ENCODE measurements at regions not wholly inside any gene's neighbourhood (a gene's known extent, or its start where the extent isn't known, plus 50 kb on each side); places are given as distances from the start of the nearest gene placed in this dataset.

- no peak for ATAC-seq
- intact Hi-C loops (cut with DNase I), result no loop called here
- Histone ChIP-seq H3K4me3 (no peak overlapping the region), H3K27ac (no peak overlapping the region), H3K36me3 (no peaks in the 10 kb centered on the region), H3K27me3 (no peaks in the 10 kb centered on the region), H3K4me1 (no peaks in the 10 kb centered on the region), H3K9me3 (no peaks in the 10 kb centered on the region)
- WGBS (ENCODE audit: insufficient coverage, low coverage, low lambda C conversion rate, missing lambda C conversion rate), result 58% methylated on average over 3 of the region's 16 CpGs
- no peak for TF ChIP-seq POLR2A (IDR thresholded peaks at IDR 0.05)
- no peak for TF ChIP-seq CTCF (IDR thresholded peaks at IDR 0.05)
- DNase-seq, result no peak
These were observed 138.8 kb upstream of the GPC1 start for GRCh38 chr2:240296476-240297255.

GRCh38 chr2:240297256-240298116 lies 138.0 kb upstream of the GPC1 start:
- Histone ChIP-seq H3K36me3 (no peaks in the 10 kb centered on the region), H3K4me3 (no peak overlapping the region), H3K4me1 (no peaks in the 10 kb centered on the region), H3K9me3 (no peaks in the 10 kb centered on the region), H3K27me3 (no peaks in the 10 kb centered on the region), H3K27ac (no peak overlapping the region)
- intact Hi-C loops (cut with DNase I), result no loop called here
- no peak for ATAC-seq
- TF ChIP-seq POLR2A (IDR thresholded peaks at IDR 0.05), result no peak
- no peak for TF ChIP-seq CTCF (IDR thresholded peaks at IDR 0.05)
- DNase-seq, result no peak
- WGBS (ENCODE audit: insufficient coverage, low coverage, low lambda C conversion rate, missing lambda C conversion rate), result 70% methylated on average over 8 of the region's 16 CpGs

GRCh38 chr2:240298117-240298790 lies 137.2 kb upstream of the GPC1 start:
- Histone ChIP-seq H3K27me3 (no peaks in the 10 kb centered on the region), H3K36me3 (no peaks in the 10 kb centered on the region), H3K27ac (no peak overlapping the region), H3K4me3 (no peak overlapping the region), H3K9me3 (no peaks in the 10 kb centered on the region), H3K4me1 (no peaks in the 10 kb centered on the region)
- no peak for ATAC-seq
- DNase-seq, result no peak
- no peak for TF ChIP-seq CTCF (IDR thresholded peaks at IDR 0.05)
- TF ChIP-seq POLR2A (IDR thresholded peaks at IDR 0.05), result no peak
- intact Hi-C loops (cut with DNase I), result no loop called here
- 89% methylated on average over 8 of the region's 11 CpGs for WGBS (ENCODE audit: insufficient coverage, low coverage, low lambda C conversion rate, missing lambda C conversion rate)

GRCh38 chr2:240298803-240299709 lies 136.4 kb upstream of the GPC1 start:
- DNase-seq (no peak), ATAC-seq (peak in 2 of 4 donors; percentile 6 to 21)
- no peaks in the 10 kb centered on the region for H3K9me3 ChIP-seq
- no peaks in the 10 kb centered on the region for H3K4me1 ChIP-seq
- 80% methylated on average over 8 of the region's 18 CpGs for WGBS (ENCODE audit: insufficient coverage, low coverage, low lambda C conversion rate, missing lambda C conversion rate)
- TF ChIP-seq CTCF (IDR thresholded peaks at IDR 0.05), result no peak
- TF ChIP-seq POLR2A (IDR thresholded peaks at IDR 0.05), result no peak
- H3K27me3 ChIP-seq, result no peaks in the 10 kb centered on the region
- intact Hi-C loops (cut with DNase I), result no loop called here
- no peak overlapping the region for H3K27ac ChIP-seq
- H3K36me3 ChIP-seq, result no peaks in the 10 kb centered on the region
- no peak overlapping the region for H3K4me3 ChIP-seq

Data from right lobe of liver (tissue), 6 donors.